Loucy (cell line): ENCODE measurements at regions not wholly inside any gene's neighbourhood (a gene's known extent, or its start where the extent isn't known, plus 50 kb on each side); places are given as distances from the start of the nearest gene placed in this dataset.

Source experiments
- H2AFZ ChIP-seq: fragments of 200-600 bp; sonication (generic); 2 replicates; pipeline ENCODE4 v1.6.0; 2016; ENCODE audit warnings: antibody characterized with exemption, mild to moderate bottlenecking, low read length, moderate library complexity
- H3F3A ChIP-seq: fragments of 200-600 bp; 2 replicates; pipeline ENCODE4 v1.6.0; 2016; ENCODE audit warnings: antibody characterized with exemption, low read depth, mild to moderate bottlenecking
- H3K27me3 ChIP-seq: fragments of 200-600 bp; sonication (generic); 2 replicates; pipeline ENCODE4 v1.6.1; 2014; ENCODE audit warnings: low read length, mild to moderate bottlenecking; ENCODE audit not compliant: insufficient read depth, poor library complexity, severe bottlenecking
- H3K36me3 ChIP-seq: fragments of 200-600 bp; sonication (generic); 2 replicates; pipeline ENCODE4 v1.6.1; 2016; ENCODE audit warnings: low read length; ENCODE audit not compliant: insufficient read depth
- H3K4me1 ChIP-seq: fragments of 200-600 bp; sonication (generic); 2 replicates; pipeline ENCODE4 v1.5.1; 2014; ENCODE audit warnings: low read length, mild to moderate bottlenecking; ENCODE audit not compliant: insufficient read depth, poor library complexity, severe bottlenecking
- H3K4me2 ChIP-seq: fragments of 200-600 bp; sonication (generic); 2 replicates; pipeline ENCODE4 v1.6.0; 2014; ENCODE audit warnings: antibody characterized with exemption, low read length, low read depth, mild to moderate bottlenecking; ENCODE audit not compliant: poor library complexity, severe bottlenecking
- H3K4me3 ChIP-seq: fragments of 200-600 bp; sonication (generic); 2 replicates; pipeline ENCODE4 v1.5.1; 2014; ENCODE audit warnings: low read length, mild to moderate bottlenecking, mixed read lengths; ENCODE audit not compliant: poor library complexity, severe bottlenecking
- H3K79me2 ChIP-seq: fragments of 200-600 bp; sonication (generic); 2 replicates; pipeline ENCODE4 v1.6.1; 2014; ENCODE audit warnings: low read length; ENCODE audit not compliant: insufficient read depth
- H3K9ac ChIP-seq: fragments of 200-600 bp; sonication (generic); 2 replicates; pipeline ENCODE4 v1.6.0; 2014; ENCODE audit warnings: mild to moderate bottlenecking, low read depth, low read length, moderate library complexity; ENCODE audit not compliant: poor library complexity, severe bottlenecking
- H3K9me2 ChIP-seq: fragments of 200-600 bp; sonication (generic); replicated peaks from 2 replicates; pipeline ENCODE4 v1.6.1; 2016; ENCODE audit warnings: low read depth, low read length, mixed read lengths
- H3K9me3 ChIP-seq: fragments of 200-600 bp; sonication (generic); 2 replicates; pipeline ENCODE4 v1.6.1; 2014; ENCODE audit warnings: mild to moderate bottlenecking, antibody characterized with exemption, low read length, low read depth; ENCODE audit not compliant: insufficient read depth
- H4K20me1 ChIP-seq: fragments of 200-600 bp; sonication (generic); 2 replicates; pipeline ENCODE4 v1.6.0; 2014; ENCODE audit warnings: antibody characterized with exemption, low read length, mild to moderate bottlenecking; ENCODE audit not compliant: insufficient read depth, poor library complexity, severe bottlenecking
- CTCF ChIP-seq: fragments of 200-600 bp; sonication (generic); conservative IDR thresholded peaks from 2 replicates; pipeline ENCODE4 v1.5.1; 2014; ENCODE audit warnings: mild to moderate bottlenecking, antibody characterized with exemption, low read length
- EZH2phosphoT487 ChIP-seq: fragments of 200-600 bp; IDR thresholded peaks from 2 replicates; pipeline ENCODE4 v1.6.1; 2018; ENCODE audit warnings: antibody characterized with exemption, mild to moderate bottlenecking, moderate library complexity, borderline replicate concordance

DNA sequence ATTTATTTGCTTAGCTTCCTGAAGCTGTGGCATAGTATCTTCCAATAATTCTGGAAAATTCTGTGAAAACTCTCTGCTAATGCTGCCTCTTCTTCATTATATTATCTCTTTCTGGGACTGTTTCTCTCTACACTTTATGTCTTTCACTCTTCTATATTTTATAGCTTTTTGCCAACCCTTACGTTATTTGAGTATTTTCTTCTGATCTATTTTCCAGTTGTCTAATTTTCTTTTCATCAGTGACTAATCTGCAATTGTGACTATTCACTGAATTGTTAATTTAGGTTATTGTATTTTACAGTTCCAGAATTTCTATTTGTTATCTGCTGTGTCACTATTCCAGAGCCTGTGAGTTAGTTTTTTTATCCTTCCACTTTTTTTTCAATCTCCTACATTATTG is 273.4 kb upstream of the PHYHIPL start:
- H3K27me3 ChIP-seq: no peaks in the 10 kb centered on the region
- no peaks in the 10 kb centered on the region for H3K79me2 ChIP-seq
- H2AFZ ChIP-seq: no peak overlapping the region
- H3K9ac ChIP-seq: no peak overlapping the region
- H3K4me3 ChIP-seq: no peak overlapping the region
- no peaks in the 10 kb centered on the region for H4K20me1 ChIP-seq
- no peak for TF ChIP-seq CTCF
- no peak for TF ChIP-seq EZH2phosphoT487
- no peaks in the 10 kb centered on the region for H3F3A ChIP-seq
- no peak overlapping the region for H3K4me2 ChIP-seq
- no peaks in the 10 kb centered on the region for H3K9me2 ChIP-seq
- no peaks in the 10 kb centered on the region for H3K9me3 ChIP-seq
- H3K4me1 ChIP-seq: no peaks in the 10 kb centered on the region
- H3K36me3 ChIP-seq: no peaks in the 10 kb centered on the region

DNA sequence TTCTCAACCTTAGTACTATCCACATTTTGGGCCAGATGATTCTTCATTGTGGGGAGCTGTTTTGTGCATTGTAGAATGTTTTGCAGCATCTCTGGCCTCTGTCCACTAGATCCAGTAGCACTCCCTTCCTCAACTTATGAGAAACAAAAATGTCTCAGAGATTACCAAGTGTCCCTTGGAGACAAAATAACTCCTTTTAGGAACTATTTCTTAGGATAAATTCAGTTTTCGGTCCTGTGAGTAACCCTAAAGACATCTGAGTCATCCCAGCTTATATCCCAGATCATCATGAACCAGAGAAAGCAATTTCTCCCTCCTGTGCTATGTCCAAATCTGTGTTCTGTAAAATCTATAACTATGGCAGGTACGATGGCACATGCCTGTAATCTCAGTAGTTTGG is 266.6 kb upstream of the PHYHIPL start:
- H3K9ac ChIP-seq: no peak overlapping the region

DNA sequence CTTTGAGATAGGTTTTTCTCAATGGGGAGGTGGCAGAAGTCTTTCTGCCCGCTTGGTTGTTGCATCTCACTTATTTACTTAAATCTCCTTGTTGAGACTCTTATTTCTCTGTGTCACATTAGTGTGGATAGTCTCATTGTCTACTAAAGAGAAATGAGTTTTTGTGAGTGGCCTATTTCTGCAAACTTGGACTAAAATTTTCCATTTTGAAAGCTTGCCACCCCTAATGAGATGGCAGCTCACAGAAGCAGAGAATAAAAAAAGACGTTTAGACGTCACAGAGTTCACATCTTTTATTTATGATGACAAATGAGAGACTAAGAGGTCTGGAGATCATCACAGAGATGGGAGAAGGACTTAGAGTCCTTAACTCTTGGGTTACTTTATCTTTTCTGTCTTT is 262.7 kb upstream of the PHYHIPL start:
- no peaks in the 10 kb centered on the region for H3K4me1 ChIP-seq
- no peaks in the 10 kb centered on the region for H3K9me2 ChIP-seq
- no peak overlapping the region for H2AFZ ChIP-seq
- no peaks in the 10 kb centered on the region for H3K79me2 ChIP-seq
- H3K4me3 ChIP-seq: no peak overlapping the region
- H3K27me3 ChIP-seq: no peaks in the 10 kb centered on the region
- no peaks in the 10 kb centered on the region for H3K9me3 ChIP-seq
- no peak overlapping the region for H3K9ac ChIP-seq
- no peaks in the 10 kb centered on the region for H4K20me1 ChIP-seq
- H3F3A ChIP-seq: no peaks in the 10 kb centered on the region
- no peak for TF ChIP-seq EZH2phosphoT487
- TF ChIP-seq CTCF: no peak
- no peaks in the 10 kb centered on the region for H3K36me3 ChIP-seq
- H3K4me2 ChIP-seq: no peak overlapping the region

More for the DNA sequence above, 266.6 kb upstream of the PHYHIPL start:
- no peaks in the 10 kb centered on the region for H3K27me3 ChIP-seq
- TF ChIP-seq CTCF (no peak), EZH2phosphoT487 (no peak)
- H3K36me3 ChIP-seq: no peaks in the 10 kb centered on the region
- no peaks in the 10 kb centered on the region for H3F3A ChIP-seq
- H2AFZ ChIP-seq: no peak overlapping the region
- H3K4me1 ChIP-seq: no peaks in the 10 kb centered on the region
- H3K79me2 ChIP-seq: no peaks in the 10 kb centered on the region
- H3K4me2 ChIP-seq: no peak overlapping the region
- no peaks in the 10 kb centered on the region for H3K9me3 ChIP-seq
- no peaks in the 10 kb centered on the region for H3K9me2 ChIP-seq
- no peaks in the 10 kb centered on the region for H4K20me1 ChIP-seq
- H3K4me3 ChIP-seq: no peak overlapping the region
